KMS-11 (cell line): ENCODE measurements at regions not wholly inside any gene's neighbourhood (a gene's known extent, or its start where the extent isn't known, plus 50 kb on each side); places are given as distances from the start of the nearest gene placed in this dataset.

Experiments used
- H2AFZ ChIP-seq: fragments of 200-600 bp; sonication (generic); 2 replicates; pipeline ENCODE4 v1.6.1; 2016; ENCODE audit warnings: antibody characterized with exemption, mixed run types, low read depth
- H3K27ac ChIP-seq: fragments of 200-600 bp; sonication (generic); 2 replicates; pipeline ENCODE4 v1.6.1; 2016; ENCODE audit warnings: mild to moderate bottlenecking, mixed run types
- H3K27me3 ChIP-seq: fragments of 200-600 bp; sonication (generic); 2 replicates; pipeline ENCODE4 v1.6.1; 2017; ENCODE audit warnings: mild to moderate bottlenecking, low read depth, mixed run types, moderate library complexity; ENCODE audit not compliant: insufficient read depth
- H3K36me3 ChIP-seq: fragments of 200-600 bp; sonication (generic); 2 replicates; pipeline ENCODE4 v1.6.1; 2017; ENCODE audit warnings: mild to moderate bottlenecking, mixed run types; ENCODE audit not compliant: insufficient read depth
- H3K4me1 ChIP-seq: fragments of 200-600 bp; sonication (generic); 2 replicates; pipeline ENCODE4 v1.6.1; 2016; ENCODE audit warnings: mild to moderate bottlenecking, low read depth, mixed run types; ENCODE audit not compliant: poor library complexity, severe bottlenecking
- H3K4me2 ChIP-seq: fragments of 200-600 bp; sonication (generic); 2 replicates; pipeline ENCODE4 v1.7.0; 2016; ENCODE audit warnings: mild to moderate bottlenecking, mixed run types
- H3K4me3 ChIP-seq: fragments of 200-600 bp; sonication (generic); IDR thresholded peaks from 2 replicates; pipeline ENCODE4 v1.6.1; 2017; ENCODE audit warnings: low read depth, low read length, mixed read lengths; ENCODE audit not compliant: insufficient read depth
- H3K79me2 ChIP-seq: fragments of 200-600 bp; sonication (generic); 2 replicates; pipeline ENCODE4 v1.6.1; 2016; ENCODE audit warnings: low read depth, mixed run types; ENCODE audit not compliant: insufficient read depth
- H3K9ac ChIP-seq: fragments of 200-600 bp; sonication (generic); 2 replicates; pipeline ENCODE4 v1.6.1; 2016; ENCODE audit warnings: mild to moderate bottlenecking, mixed run types
- H4K20me1 ChIP-seq: fragments of 200-600 bp; sonication (generic); 2 replicates; pipeline ENCODE4 v1.6.1; 2016; ENCODE audit warnings: mild to moderate bottlenecking, mixed run types; ENCODE audit not compliant: insufficient read depth
- TF ChIP-seq, protein P1 (sequence below): fragments of 200-600 bp; sonication (generic); conservative IDR thresholded peaks from 2 replicates; pipeline ENCODE4 v1.6.1; 2017; ENCODE audit warnings: low read depth, mild to moderate bottlenecking, antibody characterized with exemption, low read length, moderate library complexity, mixed read lengths

DNA sequence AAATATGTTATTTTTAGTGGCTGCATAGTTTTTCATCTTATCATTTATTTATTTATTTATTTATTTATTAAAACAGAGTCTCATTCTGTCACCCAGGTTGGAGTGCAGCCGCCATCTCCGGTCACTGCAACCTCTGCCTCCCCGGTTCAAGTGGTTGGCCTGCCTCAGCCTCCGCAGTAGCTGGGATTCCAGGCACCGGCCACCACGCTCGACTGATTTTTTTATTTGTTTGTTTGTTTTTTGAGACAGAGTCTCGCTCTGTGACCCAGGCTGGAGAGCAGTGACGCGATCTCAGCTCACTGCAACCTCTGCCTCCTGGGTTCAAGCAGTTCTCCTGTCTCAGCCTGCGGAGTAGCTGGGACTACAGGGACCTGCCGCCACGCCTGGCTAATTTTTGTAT, 262.9 kb upstream of the DDI1 start:
- Histone ChIP-seq H3K4me3 (no peak overlapping the region), H2AFZ (no peak overlapping the region), H4K20me1 (no peaks in the 10 kb centered on the region), H3K79me2 (no peaks in the 10 kb centered on the region), H3K9ac (no peak overlapping the region), H3K27ac (no peak overlapping the region), H3K4me2 (no peak overlapping the region), H3K4me1 (no peaks in the 10 kb centered on the region), H3K27me3 (no peaks in the 10 kb centered on the region), H3K36me3 (no peaks in the 10 kb centered on the region)
- TF ChIP-seq, protein P1, sequence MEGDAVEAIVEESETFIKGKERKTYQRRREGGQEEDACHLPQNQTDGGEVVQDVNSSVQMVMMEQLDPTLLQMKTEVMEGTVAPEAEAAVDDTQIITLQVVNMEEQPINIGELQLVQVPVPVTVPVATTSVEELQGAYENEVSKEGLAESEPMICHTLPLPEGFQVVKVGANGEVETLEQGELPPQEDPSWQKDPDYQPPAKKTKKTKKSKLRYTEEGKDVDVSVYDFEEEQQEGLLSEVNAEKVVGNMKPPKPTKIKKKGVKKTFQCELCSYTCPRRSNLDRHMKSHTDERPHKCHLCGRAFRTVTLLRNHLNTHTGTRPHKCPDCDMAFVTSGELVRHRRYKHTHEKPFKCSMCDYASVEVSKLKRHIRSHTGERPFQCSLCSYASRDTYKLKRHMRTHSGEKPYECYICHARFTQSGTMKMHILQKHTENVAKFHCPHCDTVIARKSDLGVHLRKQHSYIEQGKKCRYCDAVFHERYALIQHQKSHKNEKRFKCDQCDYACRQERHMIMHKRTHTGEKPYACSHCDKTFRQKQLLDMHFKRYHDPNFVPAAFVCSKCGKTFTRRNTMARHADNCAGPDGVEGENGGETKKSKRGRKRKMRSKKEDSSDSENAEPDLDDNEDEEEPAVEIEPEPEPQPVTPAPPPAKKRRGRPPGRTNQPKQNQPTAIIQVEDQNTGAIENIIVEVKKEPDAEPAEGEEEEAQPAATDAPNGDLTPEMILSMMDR: no peak

DNA sequence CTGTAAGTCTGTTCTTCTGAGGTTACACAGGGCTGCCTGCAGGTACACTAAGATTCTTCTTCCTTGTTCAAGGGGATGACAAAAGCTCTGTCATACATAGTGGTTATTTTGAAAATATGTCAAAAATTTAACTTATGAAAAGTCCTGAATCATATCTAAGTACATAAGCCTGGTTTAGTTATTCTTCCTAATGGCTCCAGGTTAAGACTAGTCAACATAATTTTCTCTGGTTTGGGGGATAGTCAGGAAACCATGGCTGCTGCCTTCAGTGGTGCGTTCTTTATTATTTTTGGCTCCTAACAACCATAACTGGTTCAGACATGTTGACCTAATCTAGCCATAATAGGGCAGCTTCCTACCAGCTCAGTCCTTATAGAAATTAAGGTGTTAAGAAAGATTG, 257.4 kb upstream of the DDI1 start:
- H2AFZ ChIP-seq: no peak overlapping the region
- H3K79me2 ChIP-seq: no peaks in the 10 kb centered on the region
- H3K4me1 ChIP-seq: no peaks in the 10 kb centered on the region
- no peak overlapping the region for H3K9ac ChIP-seq
- H3K36me3 ChIP-seq: no peaks in the 10 kb centered on the region
- H4K20me1 ChIP-seq: no peaks in the 10 kb centered on the region
- H3K4me3 ChIP-seq: no peak overlapping the region
- TF ChIP-seq, protein P1: no peak
- H3K27ac ChIP-seq: no peak overlapping the region
- H3K27me3 ChIP-seq: no peaks in the 10 kb centered on the region
- H3K4me2 ChIP-seq: no peak overlapping the region

DNA sequence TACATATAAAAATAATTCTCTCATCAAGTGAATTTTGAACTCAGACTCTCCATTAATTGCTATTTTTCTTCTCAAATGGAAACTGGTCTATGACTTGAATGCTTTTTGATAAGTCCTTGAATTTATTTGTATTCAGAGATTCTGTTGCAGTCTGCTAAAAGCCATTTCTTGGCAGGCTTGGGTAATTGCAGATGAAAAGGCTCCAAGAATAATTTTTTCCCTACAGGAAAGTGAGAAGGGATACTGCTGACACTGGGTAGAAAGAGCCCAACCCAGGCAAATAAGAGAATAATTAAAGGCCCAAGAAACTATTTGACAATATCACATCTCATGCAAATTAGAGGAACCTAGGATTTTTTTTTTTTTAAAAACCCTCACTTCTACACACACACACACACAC, 246.5 kb upstream of the DDI1 start:
- no peak overlapping the region for H3K4me3 ChIP-seq
- no peak overlapping the region for H3K4me2 ChIP-seq
- H3K36me3 ChIP-seq: no peaks in the 10 kb centered on the region
- no peak overlapping the region for H3K27ac ChIP-seq
- no peaks in the 10 kb centered on the region for H3K79me2 ChIP-seq
- no peaks in the 10 kb centered on the region for H3K27me3 ChIP-seq
- no peak overlapping the region for H3K9ac ChIP-seq
- H4K20me1 ChIP-seq: no peaks in the 10 kb centered on the region
- H3K4me1 ChIP-seq: no peaks in the 10 kb centered on the region
- TF ChIP-seq, protein P1: no peak
- H2AFZ ChIP-seq: no peak overlapping the region

DNA sequence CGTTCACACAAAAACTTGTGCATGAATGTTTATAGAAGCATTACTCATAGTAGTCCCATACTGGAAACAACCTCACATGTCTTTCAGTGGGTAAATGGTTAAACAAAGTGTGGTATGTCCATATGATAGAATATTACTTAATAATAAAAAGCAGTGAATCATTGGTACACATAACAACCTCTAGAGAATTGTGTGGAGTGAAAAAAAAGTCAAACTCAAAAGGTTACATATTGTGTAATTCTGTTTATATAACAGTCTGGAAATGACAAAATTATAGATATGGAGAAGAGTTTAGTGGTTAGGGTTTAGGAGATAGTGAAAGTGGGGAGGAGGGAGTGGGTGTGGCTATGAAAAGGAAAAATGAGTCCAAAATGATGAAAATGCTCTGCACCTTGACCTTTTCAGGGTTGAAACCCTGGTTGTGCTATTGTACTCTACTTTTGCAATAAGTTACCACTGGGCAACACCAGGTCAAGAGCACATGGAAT, 243.4 kb upstream of the DDI1 start:
- Histone ChIP-seq H3K9ac (no peak overlapping the region), H3K4me1 (no peaks in the 10 kb centered on the region), H2AFZ (no peak overlapping the region), H4K20me1 (no peaks in the 10 kb centered on the region), H3K27ac (no peak overlapping the region), H3K4me3 (no peak overlapping the region), H3K4me2 (no peak overlapping the region), H3K79me2 (no peaks in the 10 kb centered on the region), H3K36me3 (no peaks in the 10 kb centered on the region), H3K27me3 (no peaks in the 10 kb centered on the region)
- TF ChIP-seq, protein P1: no peak
